ENCODE measurements at regions not wholly inside any gene's neighbourhood (a gene's known extent, or its start where the extent isn't known, plus 50 kb on each side); places are given as distances from the start of the nearest gene placed in this dataset.
"Not testable (repeated sequence)": the region's sequence is repeated elsewhere in the genome, so short reads cannot be mapped to it uniquely, and the experiment has no call there.

- Mint-ChIP-seq H3K9me3 (no peaks in the 10 kb centered on the region), H3K36me3 (no peaks in the 10 kb centered on the region), H3K27ac (no peak overlapping the region), H3K27me3 (peaks cover 23% of the 10 kb centered on the region), H3K4me1 (ENCODE audit: unreplicated experiment) (no peaks in the 10 kb centered on the region), H3K4me3 (no peak overlapping the region)
- TF ChIP-seq CTCF (conservative IDR thresholded peaks at IDR 0.05): no peak
- DNase-seq (ENCODE audit: extremely low spot score, unreplicated experiment): no peak
Observed at GRCh38 chr12:112710414-112710813, 81.1 kb upstream of the RPH3A start.

- peaks cover 23% of the 10 kb centered on the region for H3K27me3 Mint-ChIP-seq
- no peaks in the 10 kb centered on the region for H3K36me3 Mint-ChIP-seq
- no peak for DNase-seq (ENCODE audit: extremely low spot score, unreplicated experiment)
- H3K4me1 Mint-ChIP-seq (ENCODE audit: unreplicated experiment): no peaks in the 10 kb centered on the region
- no peak overlapping the region for H3K4me3 Mint-ChIP-seq
- H3K9me3 Mint-ChIP-seq: no peaks in the 10 kb centered on the region
- no peak overlapping the region for H3K27ac Mint-ChIP-seq
- TF ChIP-seq CTCF (conservative IDR thresholded peaks at IDR 0.05): no peak
Observed at GRCh38 chr12:112711026-112711425, 80.5 kb upstream of the RPH3A start.

- Mint-ChIP-seq H3K36me3 (no peaks in the 10 kb centered on the region), H3K27ac (no peak overlapping the region), H3K27me3 (peaks cover 21% of the 10 kb centered on the region), H3K9me3 (peaks cover 3% of the 10 kb centered on the region), H3K4me1 (ENCODE audit: unreplicated experiment) (no peaks in the 10 kb centered on the region), H3K4me3 (no peak overlapping the region)
- no peak for DNase-seq (ENCODE audit: extremely low spot score, unreplicated experiment)
- TF ChIP-seq CTCF (conservative IDR thresholded peaks at IDR 0.05): no peak
Observed at GRCh38 chr12:112711507-112711906, 80.0 kb upstream of the RPH3A start.

GRCh38 chr12:112712751-112713150, 78.8 kb upstream of the RPH3A start:
- H3K36me3 Mint-ChIP-seq; H3K4me1 Mint-ChIP-seq (ENCODE audit: unreplicated experiment); H3K9me3 Mint-ChIP-seq; DNase-seq (ENCODE audit: extremely low spot score, unreplicated experiment); H3K4me3 Mint-ChIP-seq; H3K27ac Mint-ChIP-seq: not testable (repeated sequence)
- peaks cover 19% of the 10 kb centered on the region for H3K27me3 Mint-ChIP-seq

GRCh38 chr12:112713471-112713870, 78.1 kb upstream of the RPH3A start:
- Mint-ChIP-seq H3K9me3 (peaks cover 3% of the 10 kb centered on the region), H3K4me1 (ENCODE audit: unreplicated experiment) (no peaks in the 10 kb centered on the region), H3K27ac (no peak overlapping the region), H3K4me3 (no peak overlapping the region), H3K27me3 (peaks cover 14% of the 10 kb centered on the region), H3K36me3 (no peaks in the 10 kb centered on the region)
- no peak for TF ChIP-seq CTCF (conservative IDR thresholded peaks at IDR 0.05)
- no peak for DNase-seq (ENCODE audit: extremely low spot score, unreplicated experiment)

- Mint-ChIP-seq H3K27me3 (peaks cover 14% of the 10 kb centered on the region), H3K4me3 (no peak overlapping the region), H3K9me3 (peaks cover 3% of the 10 kb centered on the region), H3K27ac (no peak overlapping the region), H3K36me3 (no peaks in the 10 kb centered on the region), H3K4me1 (ENCODE audit: unreplicated experiment) (no peaks in the 10 kb centered on the region)
- no peak for TF ChIP-seq CTCF (conservative IDR thresholded peaks at IDR 0.05)
- no peak for DNase-seq (ENCODE audit: extremely low spot score, unreplicated experiment)
Observed at GRCh38 chr12:112714166-112714710, 77.3 kb upstream of the RPH3A start.
